Body of pancreas (tissue), 4 donors: ENCODE measurements at regions not wholly inside any gene's neighbourhood (a gene's known extent, or its start where the extent isn't known, plus 50 kb on each side); places are given as distances from the start of the nearest gene placed in this dataset.

ENCODE experiments used
- POLR2A ChIP-seq, 3 donors: fragments of 450-650 bp; IDR thresholded peaks; one replicate each; pipeline ENCODE4 v1.6.1; 2016; ENCODE audit warnings: antibody characterized with exemption in 3 of 3, mild to moderate bottlenecking in 2 of 3
- TF ChIP-seq, protein P1 (sequence below), 7 experiments: fragments of 450-650 bp in 4 of 7; fragments of 200-600 bp in 3 of 7; sonication (generic) in 3 of 7; IDR thresholded peaks; one replicate each; pipeline ENCODE4 v1.5.1; 2016 to 2019; ENCODE audit warnings: antibody characterized with exemption in 7 of 7

DNA sequence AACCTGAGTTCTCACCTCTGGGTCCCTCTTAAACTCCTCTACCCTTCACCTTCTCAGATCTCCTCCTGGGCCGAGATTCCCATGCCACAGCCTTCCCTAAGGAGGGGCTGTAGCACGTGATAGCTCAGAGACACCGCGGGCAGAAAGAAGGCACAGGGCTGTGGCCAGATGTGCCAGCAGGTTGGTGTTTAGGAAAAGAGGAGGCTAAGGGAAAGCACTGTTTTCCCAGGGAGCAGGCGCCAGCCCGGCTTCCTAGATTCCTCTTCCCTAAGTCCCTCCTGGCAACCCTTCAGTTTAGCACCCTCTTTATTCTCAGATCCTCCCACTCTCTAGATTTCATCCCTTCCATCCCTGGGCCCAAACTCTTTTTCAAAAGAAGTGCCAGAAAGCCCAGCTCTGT lies 59.4 kb upstream of the CCNG1 start:
- TF ChIP-seq POLR2A (IDR thresholded peaks at IDR 0.05) = no peak
- TF ChIP-seq, protein P1, sequence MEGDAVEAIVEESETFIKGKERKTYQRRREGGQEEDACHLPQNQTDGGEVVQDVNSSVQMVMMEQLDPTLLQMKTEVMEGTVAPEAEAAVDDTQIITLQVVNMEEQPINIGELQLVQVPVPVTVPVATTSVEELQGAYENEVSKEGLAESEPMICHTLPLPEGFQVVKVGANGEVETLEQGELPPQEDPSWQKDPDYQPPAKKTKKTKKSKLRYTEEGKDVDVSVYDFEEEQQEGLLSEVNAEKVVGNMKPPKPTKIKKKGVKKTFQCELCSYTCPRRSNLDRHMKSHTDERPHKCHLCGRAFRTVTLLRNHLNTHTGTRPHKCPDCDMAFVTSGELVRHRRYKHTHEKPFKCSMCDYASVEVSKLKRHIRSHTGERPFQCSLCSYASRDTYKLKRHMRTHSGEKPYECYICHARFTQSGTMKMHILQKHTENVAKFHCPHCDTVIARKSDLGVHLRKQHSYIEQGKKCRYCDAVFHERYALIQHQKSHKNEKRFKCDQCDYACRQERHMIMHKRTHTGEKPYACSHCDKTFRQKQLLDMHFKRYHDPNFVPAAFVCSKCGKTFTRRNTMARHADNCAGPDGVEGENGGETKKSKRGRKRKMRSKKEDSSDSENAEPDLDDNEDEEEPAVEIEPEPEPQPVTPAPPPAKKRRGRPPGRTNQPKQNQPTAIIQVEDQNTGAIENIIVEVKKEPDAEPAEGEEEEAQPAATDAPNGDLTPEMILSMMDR (IDR thresholded peaks at IDR 0.05) = no peak
